ENCODE measurements at regions not wholly inside any gene's neighbourhood (a gene's known extent, or its start where the extent isn't known, plus 50 kb on each side); places are given as distances from the start of the nearest gene placed in this dataset.

- TF ChIP-seq FOXP2 (optimal IDR thresholded peaks at IDR 0.05; ENCODE audit: borderline replicate concordance, extremely low read depth, extremely low read length, insufficient read depth) (no peak), REST (IDR thresholded peaks at IDR 0.05; ENCODE audit: insufficient read depth in 1 of 2, low read depth in 2 of 2, low read length in 2 of 2) (no peak), SIN3A (IDR thresholded peaks at IDR 0.05; ENCODE audit: borderline replicate concordance, insufficient read depth, low read length) (no peak)
These were observed 408.4 kb downstream of the SH2D4B start for GRCh38 chr10:80946073-80946472.

GRCh38 chr10:80946957-80947726 lies 409.4 kb downstream of the SH2D4B start:
- TF ChIP-seq REST (IDR thresholded peaks at IDR 0.05; ENCODE audit: insufficient read depth in 1 of 2, low read depth in 2 of 2, low read length in 2 of 2) (no peak), SIN3A (IDR thresholded peaks at IDR 0.05; ENCODE audit: borderline replicate concordance, insufficient read depth, low read length) (no peak), POLR2AphosphoS5 (IDR thresholded peaks at IDR 0.05; ENCODE audit: low read depth, low read length) (no peak), TAF1 (IDR thresholded peaks at IDR 0.05; ENCODE audit: borderline replicate concordance, insufficient read depth, low read length) (no peak), FOXP2 (optimal IDR thresholded peaks at IDR 0.05; ENCODE audit: borderline replicate concordance, extremely low read depth, extremely low read length, insufficient read depth) (no peak)

GRCh38 chr10:80949785-80950184 lies 412.1 kb downstream of the SH2D4B start:
- TF ChIP-seq REST (IDR thresholded peaks at IDR 0.05; ENCODE audit: insufficient read depth in 1 of 2, low read depth in 2 of 2, low read length in 2 of 2) (no peak), POLR2AphosphoS5 (IDR thresholded peaks at IDR 0.05; ENCODE audit: low read depth, low read length) (no peak)

GRCh38 chr10:80952436-80952835 lies 414.7 kb downstream of the SH2D4B start:
- TF ChIP-seq POLR2AphosphoS5 (IDR thresholded peaks at IDR 0.05; ENCODE audit: low read depth, low read length): no peak
- TF ChIP-seq TAF1 (IDR thresholded peaks at IDR 0.05; ENCODE audit: borderline replicate concordance, insufficient read depth, low read length): no peak
- TF ChIP-seq REST (IDR thresholded peaks at IDR 0.05; ENCODE audit: insufficient read depth in 1 of 2, low read depth in 2 of 2, low read length in 2 of 2): no peak
- no peak for TF ChIP-seq FOXP2 (optimal IDR thresholded peaks at IDR 0.05; ENCODE audit: borderline replicate concordance, extremely low read depth, extremely low read length, insufficient read depth)
- no peak for TF ChIP-seq SIN3A (IDR thresholded peaks at IDR 0.05; ENCODE audit: borderline replicate concordance, insufficient read depth, low read length)

GRCh38 chr10:80957161-80957560 lies 419.5 kb downstream of the SH2D4B start:
- TF ChIP-seq TAF1 (IDR thresholded peaks at IDR 0.05; ENCODE audit: borderline replicate concordance, insufficient read depth, low read length): no peak
- TF ChIP-seq REST (IDR thresholded peaks at IDR 0.05; ENCODE audit: insufficient read depth in 1 of 2, low read depth in 2 of 2, low read length in 2 of 2): no peak
- no peak for TF ChIP-seq FOXP2 (optimal IDR thresholded peaks at IDR 0.05; ENCODE audit: borderline replicate concordance, extremely low read depth, extremely low read length, insufficient read depth)
- no peak for TF ChIP-seq SIN3A (IDR thresholded peaks at IDR 0.05; ENCODE audit: borderline replicate concordance, insufficient read depth, low read length)
- TF ChIP-seq POLR2AphosphoS5 (IDR thresholded peaks at IDR 0.05; ENCODE audit: low read depth, low read length): no peak

All from PFSK-1 (cell line).